ENCODE measurements at regions not wholly inside any gene's neighbourhood (a gene's known extent, or its start where the extent isn't known, plus 50 kb on each side); places are given as distances from the start of the nearest gene placed in this dataset.

DNA sequence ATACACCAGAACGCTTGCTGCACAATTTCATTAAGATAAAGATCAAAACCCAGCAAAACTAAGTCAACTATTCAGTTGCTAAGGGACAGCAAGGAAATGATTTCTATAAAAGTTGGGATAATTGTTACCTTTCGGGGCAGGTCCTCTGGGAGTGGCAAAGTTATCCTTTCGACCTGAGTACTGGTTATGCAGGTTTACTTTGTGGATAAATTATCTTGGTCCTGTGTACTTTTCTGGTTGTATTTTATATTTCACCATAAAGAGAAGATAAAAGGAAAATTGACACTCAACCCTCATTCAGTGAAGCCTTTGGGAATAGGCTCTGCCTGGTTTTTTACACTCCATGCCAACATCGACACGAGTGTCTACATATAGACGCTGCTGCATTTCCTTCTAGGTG is 146.5 kb downstream of the SYK start:
- no peak for DNase-seq (ENCODE audit: extremely low read depth, low read depth)

GRCh38 chr9:90950600-90950999 is 149.0 kb downstream of the SYK start:
- no peak for DNase-seq (ENCODE audit: extremely low read depth, low read depth)

GRCh38 chr9:90953200-90953599 is 151.6 kb downstream of the SYK start:
- DNase-seq (ENCODE audit: extremely low read depth, low read depth) = no peak

DNA sequence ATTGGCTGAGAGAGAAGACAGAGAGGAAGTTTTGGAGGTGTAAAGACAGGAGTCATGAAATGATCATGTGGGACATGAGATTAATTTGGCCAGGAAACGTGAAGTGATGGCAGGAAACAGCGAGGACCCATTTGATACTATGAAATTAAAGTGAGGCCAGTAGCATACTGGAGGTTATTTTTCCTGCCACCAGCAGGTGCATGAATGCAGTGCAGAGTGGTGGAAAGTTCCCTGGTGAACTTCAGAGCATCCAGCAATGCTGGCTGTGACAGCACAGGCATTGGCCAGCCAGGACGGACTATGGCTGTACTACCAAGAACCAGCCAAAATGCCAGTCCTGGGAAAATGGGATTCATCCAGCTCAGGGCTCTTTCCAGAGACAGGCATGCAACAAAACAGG is 152.2 kb downstream of the SYK start:
- DNase-seq (ENCODE audit: extremely low read depth, low read depth) = no peak

- no peak for DNase-seq (ENCODE audit: extremely low read depth, low read depth)
These were observed 154.6 kb downstream of the SYK start for GRCh38 chr9:90956026-90956810.

- DNase-seq (ENCODE audit: extremely low read depth, low read depth) = no peak
These were observed 156.7 kb downstream of the SYK start for GRCh38 chr9:90958328-90958727.

- DNase-seq (ENCODE audit: extremely low read depth, low read depth) = no peak
These were observed 159.3 kb downstream of the SYK start for GRCh38 chr9:90960941-90961340.

DNA sequence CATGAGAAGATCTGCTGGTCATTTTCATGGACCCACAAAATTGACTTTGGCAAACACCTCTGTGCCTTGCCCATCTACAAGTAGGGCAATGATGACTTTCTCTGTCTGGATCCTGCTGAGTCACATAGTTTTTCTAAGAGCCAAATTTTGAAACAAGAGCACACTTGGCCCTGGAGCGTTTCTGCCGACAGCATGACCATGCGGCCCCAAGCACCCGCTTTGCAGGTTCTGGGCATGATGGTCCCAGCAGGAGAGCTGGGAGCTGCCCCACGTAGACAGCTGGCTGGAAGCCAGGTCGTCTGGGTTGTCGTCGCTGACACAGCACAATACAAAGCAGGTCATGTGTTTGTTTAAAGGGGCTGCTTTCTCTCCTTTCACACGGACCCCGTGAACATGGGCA is 159.8 kb downstream of the SYK start:
- no peak for DNase-seq (ENCODE audit: extremely low read depth, low read depth)

GRCh38 chr9:90964101-90965020 is 162.7 kb downstream of the SYK start:
- peak; percentile 61 for DNase-seq (ENCODE audit: extremely low read depth, low read depth)

- no peak for DNase-seq (ENCODE audit: extremely low read depth, low read depth)
These were observed 163.8 kb downstream of the SYK start for GRCh38 chr9:90965226-90966030.

GRCh38 chr9:90966031-90966290 is 164.3 kb downstream of the SYK start:
- no peak for DNase-seq (ENCODE audit: extremely low read depth, low read depth)

DNA sequence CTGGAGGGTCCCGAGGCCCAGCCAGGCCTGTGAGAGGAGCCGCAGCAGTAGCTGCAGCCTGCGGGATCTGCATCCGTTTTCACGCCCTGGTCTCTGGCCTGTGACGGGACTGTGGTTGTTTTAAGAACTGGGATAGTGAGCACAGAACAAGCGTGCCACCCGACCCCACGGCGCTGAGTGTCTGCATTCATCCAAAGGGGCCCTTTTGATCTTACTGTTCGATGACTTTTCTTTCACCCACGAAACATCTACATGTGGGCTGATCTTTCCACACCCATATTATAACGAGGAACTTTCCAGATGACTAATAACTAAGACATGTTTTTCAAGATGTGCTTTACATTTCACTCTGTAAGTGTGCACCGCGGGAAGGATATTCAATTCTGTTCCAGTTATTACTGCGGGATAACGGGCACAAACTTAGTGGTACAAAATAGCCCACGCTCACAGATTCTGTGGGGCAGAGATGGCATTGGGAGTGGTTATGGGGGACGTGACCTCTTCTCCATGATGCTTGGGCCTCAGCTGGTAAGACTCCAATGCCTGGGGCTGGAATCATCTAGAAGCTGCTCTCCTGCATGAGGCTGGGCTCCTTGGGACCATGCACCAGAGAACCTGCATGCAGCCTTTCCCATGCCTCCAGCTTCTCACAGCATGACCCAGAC is 165.0 kb downstream of the SYK start:
- DNase-seq (ENCODE audit: extremely low read depth, low read depth) = no peak

DNA sequence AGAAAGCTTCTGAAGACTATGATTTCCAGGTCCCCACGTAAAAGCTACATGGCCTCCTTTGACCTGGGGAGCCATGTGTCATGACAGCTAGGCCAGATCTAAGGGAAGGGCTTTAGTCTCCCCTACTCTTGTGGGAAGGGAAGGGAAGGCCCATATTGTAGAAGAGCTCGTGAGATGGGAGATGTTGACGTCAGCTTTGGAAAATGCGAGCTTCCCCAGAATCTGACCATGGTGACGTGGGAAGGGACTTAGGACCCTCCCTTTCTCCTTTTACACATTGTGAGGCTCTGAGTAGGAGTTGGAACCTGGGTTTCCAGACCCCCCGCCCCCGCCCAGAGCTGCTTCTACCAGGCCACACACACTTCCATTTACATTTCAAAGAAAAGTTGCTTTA is 165.5 kb downstream of the SYK start:
- no peak for DNase-seq (ENCODE audit: extremely low read depth, low read depth)

- DNase-seq (ENCODE audit: extremely low read depth, low read depth) = no peak
These were observed 167.5 kb downstream of the SYK start for GRCh38 chr9:90969021-90969675.

GRCh38 chr9:90970608-90971007 is 169.0 kb downstream of the SYK start:
- no peak for DNase-seq (ENCODE audit: extremely low read depth, low read depth)

- DNase-seq (ENCODE audit: extremely low read depth, low read depth) = no peak
These were observed 170.4 kb downstream of the SYK start for GRCh38 chr9:90972057-90972456.

DNA sequence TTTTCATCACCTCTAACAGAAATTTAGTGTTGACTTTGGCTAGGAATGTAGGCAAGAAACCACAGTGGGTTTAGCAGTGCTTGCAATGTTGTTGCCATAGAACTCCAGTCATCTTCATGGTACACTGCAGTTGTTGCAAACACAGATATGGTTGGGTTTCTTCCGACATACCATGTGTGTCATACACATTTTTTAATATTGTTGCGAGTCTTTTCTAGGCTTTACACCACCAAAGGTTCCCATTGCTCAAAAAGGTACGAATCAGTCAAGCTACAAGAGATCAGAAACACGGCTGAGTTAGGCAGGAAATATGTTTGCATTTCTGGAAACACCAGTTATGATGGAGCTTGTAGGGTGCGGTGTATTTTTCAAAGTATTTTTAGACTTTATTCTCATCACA is 172.4 kb downstream of the SYK start:
- no peak for DNase-seq (ENCODE audit: extremely low read depth, low read depth)

DNA sequence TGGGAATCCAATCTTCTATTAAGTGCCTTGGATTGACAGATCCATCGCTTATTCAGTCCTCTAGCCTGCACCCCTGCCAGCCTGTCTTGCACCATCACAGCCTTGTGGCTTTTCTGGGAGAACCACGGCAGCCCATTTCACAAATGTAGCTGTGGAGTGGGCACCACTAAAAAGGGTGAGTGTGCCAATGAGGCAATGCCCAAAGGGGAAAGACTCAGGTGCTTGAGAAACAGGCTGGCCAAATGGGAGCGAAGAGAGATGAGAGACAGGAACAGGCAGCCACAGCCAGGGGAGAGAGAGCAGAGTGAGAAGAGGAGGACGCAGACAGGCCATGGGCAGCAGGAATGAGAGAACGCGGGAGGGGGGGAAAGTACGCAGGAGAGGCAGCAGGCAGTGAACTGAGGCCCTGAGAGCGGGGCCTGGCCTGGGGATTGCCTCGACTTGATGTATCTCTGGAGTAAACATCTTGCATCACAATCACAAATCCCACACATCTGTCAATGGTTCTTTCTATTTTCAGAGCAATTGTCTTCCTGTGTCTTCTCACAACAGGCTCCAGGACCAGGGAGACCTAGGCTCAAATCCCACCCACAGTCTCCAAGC is 173.1 kb downstream of the SYK start:
- no peak for DNase-seq (ENCODE audit: extremely low read depth, low read depth)

GRCh38 chr9:90975781-90976538 is 174.3 kb downstream of the SYK start:
- DNase-seq (ENCODE audit: extremely low read depth, low read depth) = no peak

All from NCI-H460 (cell line).